H1 (cell line): ENCODE measurements at regions not wholly inside any gene's neighbourhood (a gene's known extent, or its start where the extent isn't known, plus 50 kb on each side); places are given as distances from the start of the nearest gene placed in this dataset.

Source experiments
- CTCF ChIA-PET: fragments of 300-600 bp; sonication (Branson Sonifier 250); formaldehyde crosslinking; loops from one replicate; lab custom pipeline; 2021; ENCODE audit not compliant: partially characterized antibody; lab: Charles Lee
- POLR2A ChIA-PET: fragments of 300-600 bp; sonication (Branson Sonifier 250); formaldehyde crosslinking; loops from one replicate; lab custom pipeline; 2021; ENCODE audit warnings: inconsistent platforms; ENCODE audit not compliant: partially characterized antibody; lab: Charles Lee
- DNase-seq, 2 experiments: peaks; one replicate each; pipeline versions ENCODE4 v3.0.0 to v3.0.0-alpha.2; 2010 to 2022; ENCODE audit warnings: low spot score in 2 of 2, low read depth in 1 of 2, mixed read lengths in 1 of 2
- FAIRE-seq: peaks from 2 replicates; lab custom pipeline; 2011; peaks lifted over from hg19 to GRCh38; lab: Jason Lieb, UNC
- H2AFZ ChIP-seq: 2 replicates; pipeline ENCODE4 v1.8.1; 2012; ENCODE audit warnings: low read length, inconsistent platforms
- H2AK5ac ChIP-seq: 2 replicates; pipeline ENCODE4 v1.6.1; 2013; ENCODE audit warnings: low read depth, low read length
- H2BK120ac ChIP-seq: replicated peaks from 2 replicates; pipeline ENCODE3; 2013; ENCODE audit warnings: low read depth, low read length, inconsistent platforms
- H2BK12ac ChIP-seq: 2 replicates; pipeline ENCODE4 v1.6.1; 2013; ENCODE audit warnings: low read depth, low read length
- H2BK15ac ChIP-seq: 2 replicates; pipeline ENCODE4 v1.6.1; 2013; ENCODE audit warnings: low read length
- H2BK20ac ChIP-seq: 2 replicates; pipeline ENCODE4 v1.6.1; 2013; ENCODE audit warnings: low read length
- H2BK5ac ChIP-seq: 2 replicates; pipeline ENCODE4 v1.6.1; 2013; ENCODE audit warnings: low read depth, low read length
- H3K14ac ChIP-seq: 2 replicates; pipeline ENCODE4 v1.6.1; 2013; ENCODE audit warnings: inconsistent platforms; ENCODE audit not compliant: insufficient read length
- H3K18ac ChIP-seq: 2 replicates; pipeline ENCODE4 v1.6.1; 2013; ENCODE audit warnings: low read length; ENCODE audit errors: extremely low read depth
- H3K23ac ChIP-seq: 2 replicates; pipeline ENCODE4 v1.6.1; 2013; ENCODE audit warnings: inconsistent platforms; ENCODE audit not compliant: insufficient read length
- H3K23me2 ChIP-seq: 2 replicates; pipeline ENCODE4 v1.6.1; 2013; ENCODE audit warnings: low read depth, low read length
- H3K27ac ChIP-seq: 2 replicates; pipeline ENCODE4 v1.6.1; 2011; ENCODE audit warnings: low read depth, low read length, inconsistent platforms
- H3K27me3 ChIP-seq, 4 experiments: replicated peaks in 1 of 4; 1 replicate in 1 of 4; 2 replicates in 3 of 4; pipeline versions ENCODE4 v1.6.1 to v1.8.1; 2011 to 2013; ENCODE audit warnings: low read length in 3 of 4, mild to moderate bottlenecking in 3 of 4, inconsistent platforms in 2 of 4, mixed read lengths in 2 of 4, moderate library complexity in 1 of 4; ENCODE audit not compliant: control insufficient read depth in 3 of 4, insufficient read depth in 3 of 4; ENCODE audit errors: extremely low read depth in 1 of 4
- H3K36me3 ChIP-seq, 4 experiments: 2 replicates each; pipeline versions ENCODE4 v1.6.1 to v1.8.1; 2011 to 2013; ENCODE audit warnings: mild to moderate bottlenecking in 4 of 4, low read length in 3 of 4, moderate library complexity in 2 of 4, control low read depth in 1 of 4, inconsistent platforms in 1 of 4; ENCODE audit not compliant: insufficient read depth in 4 of 4, control insufficient read depth in 2 of 4
- H3K4ac ChIP-seq: replicated peaks from 2 replicates; pipeline ENCODE3; 2013; ENCODE audit warnings: low read length, low read depth, mixed read lengths, inconsistent platforms; ENCODE audit not compliant: insufficient read length
- H3K4me1 ChIP-seq, 4 experiments: replicated peaks in 1 of 4; 1 replicate in 1 of 4; 2 replicates in 3 of 4; pipeline versions ENCODE4 v1.6.1 to v1.8.1; 2011 to 2013; ENCODE audit warnings: low read length in 3 of 4, inconsistent platforms in 2 of 4, mixed read lengths in 1 of 4; ENCODE audit not compliant: insufficient read depth in 4 of 4, control insufficient read depth in 3 of 4
- H3K4me2 ChIP-seq, 2 experiments: 2 replicates each; pipeline versions ENCODE4 v1.6.1 to v1.8.1; 2011 to 2013; ENCODE audit warnings: low read depth in 2 of 2, low read length in 2 of 2, control low read depth in 1 of 2, inconsistent platforms in 1 of 2, mild to moderate bottlenecking in 1 of 2; ENCODE audit not compliant: insufficient read depth in 1 of 2
- H3K4me3 ChIP-seq, 4 experiments: fragments of 200-600, 300-600 bp in 1 of 4; sonication (generic), shearing (Covaris generic), sonication (Bioruptor Twin) in 1 of 4; 2 replicates each; pipeline versions ENCODE4 v1.5.1 to v1.8.1; 2011 to 2016; ENCODE audit warnings: low read length in 4 of 4, low read depth in 3 of 4, control low read depth in 2 of 4, inconsistent platforms in 2 of 4, mild to moderate bottlenecking in 2 of 4, mixed read lengths in 1 of 4, moderate library complexity in 1 of 4; ENCODE audit not compliant: insufficient read depth in 2 of 4; ENCODE audit errors: extremely low read depth in 1 of 4
- H3K56ac ChIP-seq: replicated peaks from 2 replicates; pipeline ENCODE3; 2013; ENCODE audit warnings: low read depth, mild to moderate bottlenecking, mixed read lengths, low read length, inconsistent platforms; ENCODE audit not compliant: insufficient read length
- H3K79me1 ChIP-seq: 2 replicates; pipeline ENCODE4 v1.6.1; 2013; ENCODE audit warnings: low read depth, low read length, control low read depth
- H3K79me2 ChIP-seq, 2 experiments: 2 replicates each; pipeline versions ENCODE4 v1.6.1 to v1.8.1; 2012 to 2013; ENCODE audit warnings: low read length in 2 of 2, mild to moderate bottlenecking in 2 of 2, inconsistent platforms in 1 of 2; ENCODE audit not compliant: insufficient read depth in 2 of 2, control insufficient read depth in 1 of 2
- H3K9ac ChIP-seq, 4 experiments: replicated peaks in 1 of 4; 1 replicate in 1 of 4; 2 replicates in 3 of 4; pipeline versions ENCODE4 v1.6.1 to v1.8.1; 2011 to 2013; ENCODE audit warnings: low read depth in 3 of 4, low read length in 3 of 4, control low read depth in 2 of 4, mild to moderate bottlenecking in 2 of 4, moderate library complexity in 2 of 4, inconsistent platforms in 1 of 4; ENCODE audit errors: extremely low read depth in 1 of 4
- H3K9me3 ChIP-seq, 2 experiments: 2 replicates each; pipeline versions ENCODE4 v1.6.1 to v1.8.1; 2012 to 2013; ENCODE audit warnings: mild to moderate bottlenecking in 2 of 2, moderate library complexity in 2 of 2, control low read depth in 1 of 2, inconsistent platforms in 1 of 2, low read depth in 1 of 2, low read length in 1 of 2, mixed read lengths in 1 of 2; ENCODE audit not compliant: insufficient read depth in 2 of 2
- H4K20me1 ChIP-seq, 2 experiments: replicated peaks in 1 of 2; 2 replicates each; pipeline versions ENCODE3 to v1.8.1; 2011 to 2013; ENCODE audit warnings: inconsistent platforms in 2 of 2, low read length in 2 of 2, mild to moderate bottlenecking in 1 of 2; ENCODE audit not compliant: insufficient read depth in 2 of 2, control insufficient read depth in 1 of 2
- H4K5ac ChIP-seq: 2 replicates; pipeline ENCODE4 v1.6.1; 2013; ENCODE audit warnings: low read length, low read depth, mixed read lengths, inconsistent platforms; ENCODE audit not compliant: insufficient read length
- H4K8ac ChIP-seq: 2 replicates; pipeline ENCODE4 v1.8.0; 2013; ENCODE audit warnings: mild to moderate bottlenecking, moderate library complexity, low read length, inconsistent platforms; ENCODE audit not compliant: insufficient read depth; ENCODE audit errors: extremely low read depth
- H4K91ac ChIP-seq: replicated peaks from 2 replicates; pipeline ENCODE3; 2013; ENCODE audit warnings: low read length, mixed read lengths, inconsistent platforms; ENCODE audit not compliant: insufficient read length
- ATF3 ChIP-seq: IDR thresholded peaks from 2 replicates; pipeline ENCODE4 v1.6.1; 2011; ENCODE audit warnings: low read depth, mild to moderate bottlenecking, low read length; ENCODE audit not compliant: insufficient read depth
- SIX5 ChIP-seq: IDR thresholded peaks from 2 replicates; pipeline ENCODE4 v1.6.1; 2011; ENCODE audit warnings: mild to moderate bottlenecking, low read depth, low read length
- TBP ChIP-seq: IDR thresholded peaks from 2 replicates; pipeline ENCODE4 v1.6.1; 2011; ENCODE audit warnings: low read depth, low read length, improper control_type of control experiment
- WGBS, 2 experiments: shearing (Covaris generic) in 1 of 2; methylation state at CpG; one replicate each; pipeline versions ENCODE4 v1.1.6 to v1.1.7; 2013 to 2015; ENCODE audit warnings: low lambda C conversion rate in 2 of 2, mixed read lengths in 2 of 2, inconsistent platforms in 1 of 2, low coverage in 1 of 2, missing lambda C conversion rate in 1 of 2; ENCODE audit not compliant: insufficient replicate concordance in 2 of 2, insufficient coverage in 1 of 2, insufficient read length in 1 of 2; ENCODE audit errors: extremely low coverage in 1 of 2, missing lambda C conversion rate in 1 of 2; 5-methylcytosine and 5-hydroxymethylcytosine counted together

GRCh38 chr1:82752046-82752445, 951.3 kb downstream of the ADGRL2 start:
- H3K27me3 ChIP-seq: no peaks in the 10 kb centered on the region
- no peak overlapping the region for H3K18ac ChIP-seq
- H3K23me2 ChIP-seq: no peaks in the 10 kb centered on the region
- no peak overlapping the region for H2BK15ac ChIP-seq
- H4K5ac ChIP-seq: no peak overlapping the region
- H3K9me3 ChIP-seq: no peaks in the 10 kb centered on the region
- POLR2A ChIA-PET: no interaction called here
- DNase-seq (no peak), FAIRE-seq (no peak)
- no peaks in the 10 kb centered on the region for H3K79me1 ChIP-seq
- H2BK120ac ChIP-seq: no peak overlapping the region
- no peak overlapping the region for H3K56ac ChIP-seq
- no peak overlapping the region for H4K8ac ChIP-seq
- no peak overlapping the region for H2BK12ac ChIP-seq
- H3K4me2 ChIP-seq: no peak overlapping the region
- no peaks in the 10 kb centered on the region for H3K4me1 ChIP-seq
- no peak for TF ChIP-seq SIX5
- no peak for TF ChIP-seq TBP
- TF ChIP-seq ATF3: no peak
- no peak overlapping the region for H3K4me3 ChIP-seq
- no peak overlapping the region for H3K9ac ChIP-seq
- H3K27ac ChIP-seq: no peak overlapping the region
- H2BK5ac ChIP-seq: no peak overlapping the region
- H3K23ac ChIP-seq: no peak overlapping the region
- H4K91ac ChIP-seq: no peak overlapping the region
- no peak overlapping the region for H3K4ac ChIP-seq
- no peaks in the 10 kb centered on the region for H4K20me1 ChIP-seq
- CTCF ChIA-PET: no interaction called here
- H2AK5ac ChIP-seq: no peak overlapping the region
- H3K14ac ChIP-seq: no peak overlapping the region
- H2AFZ ChIP-seq: no peak overlapping the region
- H3K79me2 ChIP-seq: no peaks in the 10 kb centered on the region
- H2BK20ac ChIP-seq: no peak overlapping the region
- H3K36me3 ChIP-seq: no peaks in the 10 kb centered on the region
- WGBS, 2 experiments: 98% methylated on average over 3 of the region's 3 CpGs; no CpG with 5 or more reads in 1 of the 2 experiments
